LHCN-M2 (cell line): ENCODE measurements at regions not wholly inside any gene's neighbourhood (a gene's known extent, or its start where the extent isn't known, plus 50 kb on each side); places are given as distances from the start of the nearest gene placed in this dataset.

Source experiments
- DNase-seq: peaks from one replicate; pipeline ENCODE4 v3.0.0-alpha.2; 2012; ENCODE audit warnings: low read depth

- DNase-seq = no peak
Observed at GRCh38 chr3:151992326-151993041, 119.0 kb downstream of the SUCNR1 start.

GRCh38 chr3:151995091-151995490, 121.6 kb downstream of the SUCNR1 start:
- DNase-seq = no peak

GRCh38 chr3:151998744-151999143, 125.3 kb downstream of the SUCNR1 start:
- no peak for DNase-seq

GRCh38 chr3:151999936-152000335, 126.5 kb downstream of the SUCNR1 start:
- DNase-seq = no peak

GRCh38 chr3:152011812-152012735, 138.6 kb downstream of the SUCNR1 start:
- no peak for DNase-seq

GRCh38 chr3:152019508-152019907, 146.1 kb downstream of the SUCNR1 start:
- DNase-seq = no peak

GRCh38 chr3:152021951-152022461, 148.6 kb downstream of the SUCNR1 start:
- peak; percentile 69 for DNase-seq

- DNase-seq = peak; percentile 83
Observed at GRCh38 chr3:152026033-152026556, 152.7 kb downstream of the SUCNR1 start.

GRCh38 chr3:152030320-152030719, 156.9 kb downstream of the SUCNR1 start:
- no peak for DNase-seq

GRCh38 chr3:152031321-152031720, 157.9 kb downstream of the SUCNR1 start:
- peak; percentile 56 for DNase-seq

GRCh38 chr3:152037297-152037696, 163.9 kb downstream of the SUCNR1 start:
- no peak for DNase-seq

- DNase-seq = no peak
Observed at GRCh38 chr3:152037953-152038352, 164.5 kb downstream of the SUCNR1 start.

GRCh38 chr3:152038490-152038889, 165.0 kb downstream of the SUCNR1 start:
- no peak for DNase-seq

- DNase-seq = no peak
Observed at GRCh38 chr3:152039887-152040286, 166.4 kb downstream of the SUCNR1 start.

- DNase-seq = no peak
Observed at GRCh38 chr3:152040319-152040718, 166.9 kb downstream of the SUCNR1 start.

- DNase-seq = no peak
Observed at GRCh38 chr3:152043620-152044019, 170.2 kb downstream of the SUCNR1 start.

- DNase-seq = no peak
Observed at GRCh38 chr3:152046280-152046679, 172.8 kb downstream of the SUCNR1 start.

- DNase-seq = peak; percentile 60
Observed at GRCh38 chr3:152047465-152047864, 174.0 kb downstream of the SUCNR1 start.

- DNase-seq = no peak
Observed at GRCh38 chr3:152048831-152049230, 175.4 kb downstream of the SUCNR1 start.

GRCh38 chr3:152050903-152051302, 177.5 kb downstream of the SUCNR1 start:
- no peak for DNase-seq

- DNase-seq = peak; percentile 51
Observed at GRCh38 chr3:152051501-152052404, 178.3 kb downstream of the SUCNR1 start.
